ENCODE measurements at regions not wholly inside any gene's neighbourhood (a gene's known extent, or its start where the extent isn't known, plus 50 kb on each side); places are given as distances from the start of the nearest gene placed in this dataset.

DNA sequence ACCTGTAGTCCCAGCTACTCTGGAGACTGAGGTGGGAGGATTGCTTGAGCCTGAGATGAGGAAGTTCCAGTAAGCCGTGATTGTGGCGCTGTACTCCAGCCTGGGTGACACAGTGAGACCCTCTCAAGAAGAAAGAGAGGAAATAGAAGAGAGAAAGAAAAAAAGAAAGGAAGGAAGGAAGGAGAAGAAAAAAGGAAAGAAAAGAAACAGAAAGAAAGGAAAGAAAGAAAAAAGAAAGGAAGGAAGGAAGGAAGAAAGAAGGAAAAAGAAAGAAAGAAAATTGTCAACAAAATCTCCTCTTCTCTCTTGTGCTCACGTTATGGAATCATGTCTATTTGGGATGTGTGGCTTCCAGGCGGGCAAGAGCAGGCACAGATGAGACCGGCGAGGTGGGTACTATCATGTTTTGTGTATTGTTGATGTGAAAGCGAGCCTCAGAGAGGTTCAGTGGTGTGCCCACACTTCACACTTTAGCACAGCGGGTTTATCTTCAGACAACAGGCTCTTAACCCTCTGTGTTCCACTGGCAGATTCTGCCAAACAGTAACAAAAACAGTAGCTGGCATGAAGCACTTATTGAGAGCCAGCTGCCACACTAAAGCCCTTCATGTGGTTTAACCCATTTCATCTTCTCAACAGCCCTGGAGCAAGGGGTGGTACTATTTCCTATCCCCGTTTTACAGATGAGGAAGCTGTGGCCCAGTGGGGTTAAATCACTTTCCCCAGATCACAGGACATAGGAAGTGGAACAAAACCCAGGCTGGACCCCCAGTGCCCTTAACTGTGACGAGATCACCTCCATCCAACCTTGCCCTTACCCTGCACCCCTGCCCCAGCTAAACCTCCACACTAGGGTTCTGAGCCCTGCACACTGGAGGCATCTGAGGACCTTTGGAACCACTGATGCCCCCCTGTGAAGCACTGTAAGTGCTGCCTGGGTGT lies 94.7 kb upstream of the TARDBP start:
- TF ChIP-seq, protein P1, sequence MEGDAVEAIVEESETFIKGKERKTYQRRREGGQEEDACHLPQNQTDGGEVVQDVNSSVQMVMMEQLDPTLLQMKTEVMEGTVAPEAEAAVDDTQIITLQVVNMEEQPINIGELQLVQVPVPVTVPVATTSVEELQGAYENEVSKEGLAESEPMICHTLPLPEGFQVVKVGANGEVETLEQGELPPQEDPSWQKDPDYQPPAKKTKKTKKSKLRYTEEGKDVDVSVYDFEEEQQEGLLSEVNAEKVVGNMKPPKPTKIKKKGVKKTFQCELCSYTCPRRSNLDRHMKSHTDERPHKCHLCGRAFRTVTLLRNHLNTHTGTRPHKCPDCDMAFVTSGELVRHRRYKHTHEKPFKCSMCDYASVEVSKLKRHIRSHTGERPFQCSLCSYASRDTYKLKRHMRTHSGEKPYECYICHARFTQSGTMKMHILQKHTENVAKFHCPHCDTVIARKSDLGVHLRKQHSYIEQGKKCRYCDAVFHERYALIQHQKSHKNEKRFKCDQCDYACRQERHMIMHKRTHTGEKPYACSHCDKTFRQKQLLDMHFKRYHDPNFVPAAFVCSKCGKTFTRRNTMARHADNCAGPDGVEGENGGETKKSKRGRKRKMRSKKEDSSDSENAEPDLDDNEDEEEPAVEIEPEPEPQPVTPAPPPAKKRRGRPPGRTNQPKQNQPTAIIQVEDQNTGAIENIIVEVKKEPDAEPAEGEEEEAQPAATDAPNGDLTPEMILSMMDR (conservative IDR thresholded peaks at IDR 0.05; ENCODE audit: low read length): no peak
- TF ChIP-seq EZH2phosphoT487 (IDR thresholded peaks at IDR 0.05; ENCODE audit: borderline replicate concordance, low read depth, low read length): no peak

Measured in OCI-LY7 (cell line).